Ishikawa (cell line): ENCODE measurements at regions not wholly inside any gene's neighbourhood (a gene's known extent, or its start where the extent isn't known, plus 50 kb on each side); places are given as distances from the start of the nearest gene placed in this dataset.

Source experiments
- CREB1 ChIP-seq: IDR thresholded peaks from 2 replicates; pipeline ENCODE4 v1.6.1; 2012; ENCODE audit warnings: low read depth
- NFIC ChIP-seq: IDR thresholded peaks from 2 replicates; pipeline ENCODE4 v1.6.1; 2012
- RAD21 ChIP-seq: IDR thresholded peaks from 2 replicates; pipeline ENCODE4 v1.6.1; 2012; ENCODE audit warnings: low read depth
- REST ChIP-seq: IDR thresholded peaks from 2 replicates; pipeline ENCODE4 v1.6.1; 2012; ENCODE audit warnings: low read depth, mild to moderate bottlenecking
- TCF12 ChIP-seq: IDR thresholded peaks from 2 replicates; pipeline ENCODE4 v1.6.1; 2012; ENCODE audit warnings: low read depth
- USF1 ChIP-seq: IDR thresholded peaks from 2 replicates; pipeline ENCODE4 v1.6.1; 2012

DNA sequence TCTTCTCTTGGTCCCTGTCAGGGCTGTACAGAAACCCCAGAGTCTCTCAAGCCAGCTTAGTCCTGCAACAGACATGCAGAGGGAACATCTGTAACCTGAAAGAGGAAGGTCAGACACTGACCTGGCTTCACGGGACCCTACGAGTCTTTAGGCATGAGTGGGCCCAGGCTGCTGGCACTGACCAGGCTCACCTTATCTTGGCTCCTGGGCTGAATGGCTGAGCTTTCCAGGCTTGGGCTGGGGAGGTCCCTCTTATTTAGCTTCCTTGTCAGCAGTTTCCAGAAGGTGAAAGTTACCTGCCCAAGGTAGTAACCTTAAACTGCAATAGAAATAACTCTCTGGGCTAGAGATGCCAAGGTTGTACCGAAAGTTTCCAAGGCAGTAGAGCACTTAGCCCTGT, 58.4 kb upstream of the FUT8 start:
- TF ChIP-seq TCF12 (no peak), CREB1 (no peak), USF1 (no peak), REST (no peak), RAD21 (no peak), NFIC (no peak)
